Mesothelial cell of epicardium (in vitro differentiated cells): ENCODE measurements at regions not wholly inside any gene's neighbourhood (a gene's known extent, or its start where the extent isn't known, plus 50 kb on each side); places are given as distances from the start of the nearest gene placed in this dataset.

Experiments used
- DNase-seq, 2 experiments: peaks; one replicate each; pipeline ENCODE4 v3.0.0; 2021; ENCODE audit warnings: low spot score in 2 of 2; ENCODE audit not compliant: unreplicated experiment in 2 of 2
- H3K27ac Mint-ChIP-seq: 2 replicates; pipeline ENCODE4 v1.8.0; 2021; ENCODE audit warnings: mixed read lengths
- H3K27me3 Mint-ChIP-seq: 2 replicates; pipeline ENCODE4 v1.8.0; 2021; ENCODE audit warnings: low read depth, mixed read lengths
- H3K36me3 Mint-ChIP-seq: 2 replicates; pipeline ENCODE4 v1.8.0; 2021; ENCODE audit warnings: mixed read lengths
- H3K4me1 Mint-ChIP-seq: 2 replicates; pipeline ENCODE4 v1.8.0; 2021; ENCODE audit warnings: mixed read lengths
- H3K4me3 Mint-ChIP-seq: 2 replicates; pipeline ENCODE4 v1.8.0; 2021; ENCODE audit warnings: mild to moderate bottlenecking, moderate library complexity, mixed read lengths
- H3K9me3 Mint-ChIP-seq: 2 replicates; pipeline ENCODE4 v1.8.0; 2021; ENCODE audit warnings: mixed read lengths
- TF ChIP-seq, protein P1 (sequence below): fragments of 200-600 bp; sonication (generic); IDR thresholded peaks from one replicate; pipeline ENCODE4 v1.5.0; 2021; ENCODE audit warnings: antibody characterized with exemption; ENCODE audit not compliant: unreplicated experiment

GRCh38 chr22:48539261-48539660 is 1288.4 kb downstream of the BRD1 start:
- no peaks in the 10 kb centered on the region for H3K4me1 Mint-ChIP-seq
- H3K27me3 Mint-ChIP-seq = peaks cover 4% of the 10 kb centered on the region
- no peaks in the 10 kb centered on the region for H3K9me3 Mint-ChIP-seq
- H3K27ac Mint-ChIP-seq = no peak overlapping the region
- DNase-seq = no peak
- no peak overlapping the region for H3K4me3 Mint-ChIP-seq
- H3K36me3 Mint-ChIP-seq = no peaks in the 10 kb centered on the region
- TF ChIP-seq, protein P1, sequence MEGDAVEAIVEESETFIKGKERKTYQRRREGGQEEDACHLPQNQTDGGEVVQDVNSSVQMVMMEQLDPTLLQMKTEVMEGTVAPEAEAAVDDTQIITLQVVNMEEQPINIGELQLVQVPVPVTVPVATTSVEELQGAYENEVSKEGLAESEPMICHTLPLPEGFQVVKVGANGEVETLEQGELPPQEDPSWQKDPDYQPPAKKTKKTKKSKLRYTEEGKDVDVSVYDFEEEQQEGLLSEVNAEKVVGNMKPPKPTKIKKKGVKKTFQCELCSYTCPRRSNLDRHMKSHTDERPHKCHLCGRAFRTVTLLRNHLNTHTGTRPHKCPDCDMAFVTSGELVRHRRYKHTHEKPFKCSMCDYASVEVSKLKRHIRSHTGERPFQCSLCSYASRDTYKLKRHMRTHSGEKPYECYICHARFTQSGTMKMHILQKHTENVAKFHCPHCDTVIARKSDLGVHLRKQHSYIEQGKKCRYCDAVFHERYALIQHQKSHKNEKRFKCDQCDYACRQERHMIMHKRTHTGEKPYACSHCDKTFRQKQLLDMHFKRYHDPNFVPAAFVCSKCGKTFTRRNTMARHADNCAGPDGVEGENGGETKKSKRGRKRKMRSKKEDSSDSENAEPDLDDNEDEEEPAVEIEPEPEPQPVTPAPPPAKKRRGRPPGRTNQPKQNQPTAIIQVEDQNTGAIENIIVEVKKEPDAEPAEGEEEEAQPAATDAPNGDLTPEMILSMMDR = no peak

DNA sequence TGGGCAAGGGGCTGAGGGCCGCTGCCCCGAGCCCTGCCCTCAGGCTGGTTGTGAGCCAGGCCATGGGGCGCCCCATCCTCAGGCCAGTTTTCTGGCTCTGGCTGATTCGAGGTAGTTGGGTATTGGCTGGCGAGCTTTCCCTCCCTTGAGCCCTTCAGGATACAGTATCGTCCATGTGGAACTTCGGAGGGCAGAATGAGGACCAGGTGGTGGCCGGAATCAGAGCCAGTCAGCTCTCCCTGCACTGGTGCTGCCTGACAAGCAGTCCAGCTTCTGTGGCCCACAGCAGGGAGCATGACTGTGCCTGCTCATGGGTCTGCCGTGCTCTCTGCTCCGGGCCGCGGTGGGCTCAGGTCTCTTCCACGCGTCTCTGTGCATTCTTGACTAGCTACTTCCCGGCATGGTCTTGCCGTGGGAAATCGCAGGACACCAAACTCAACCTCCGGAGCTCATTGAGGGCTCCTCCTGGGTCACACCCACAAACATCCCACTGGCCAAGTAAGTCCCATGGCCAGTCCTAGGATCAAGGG is 1289.3 kb downstream of the BRD1 start:
- no peaks in the 10 kb centered on the region for H3K4me1 Mint-ChIP-seq
- no peak overlapping the region for H3K27ac Mint-ChIP-seq
- no peak overlapping the region for H3K4me3 Mint-ChIP-seq
- TF ChIP-seq, protein P1 = no peak
- DNase-seq = no peak
- H3K9me3 Mint-ChIP-seq = no peaks in the 10 kb centered on the region
- no peaks in the 10 kb centered on the region for H3K36me3 Mint-ChIP-seq
- H3K27me3 Mint-ChIP-seq = peaks cover 4% of the 10 kb centered on the region

- no peak for DNase-seq
- Mint-ChIP-seq H3K4me1 (no peaks in the 10 kb centered on the region), H3K4me3 (no peak overlapping the region), H3K36me3 (no peaks in the 10 kb centered on the region), H3K27ac (no peak overlapping the region), H3K27me3 (peaks cover 4% of the 10 kb centered on the region), H3K9me3 (no peaks in the 10 kb centered on the region)
- TF ChIP-seq, protein P1 = no peak
Observed at GRCh38 chr22:48537343-48537680, 1290.4 kb downstream of the BRD1 start.

- Mint-ChIP-seq H3K27ac (no peak overlapping the region), H3K4me1 (no peaks in the 10 kb centered on the region), H3K27me3 (peaks cover 4% of the 10 kb centered on the region), H3K9me3 (no peaks in the 10 kb centered on the region), H3K4me3 (no peak overlapping the region), H3K36me3 (no peaks in the 10 kb centered on the region)
- TF ChIP-seq, protein P1 = no peak
- no peak for DNase-seq
Observed at GRCh38 chr22:48536541-48537342, 1290.9 kb downstream of the BRD1 start.

DNA sequence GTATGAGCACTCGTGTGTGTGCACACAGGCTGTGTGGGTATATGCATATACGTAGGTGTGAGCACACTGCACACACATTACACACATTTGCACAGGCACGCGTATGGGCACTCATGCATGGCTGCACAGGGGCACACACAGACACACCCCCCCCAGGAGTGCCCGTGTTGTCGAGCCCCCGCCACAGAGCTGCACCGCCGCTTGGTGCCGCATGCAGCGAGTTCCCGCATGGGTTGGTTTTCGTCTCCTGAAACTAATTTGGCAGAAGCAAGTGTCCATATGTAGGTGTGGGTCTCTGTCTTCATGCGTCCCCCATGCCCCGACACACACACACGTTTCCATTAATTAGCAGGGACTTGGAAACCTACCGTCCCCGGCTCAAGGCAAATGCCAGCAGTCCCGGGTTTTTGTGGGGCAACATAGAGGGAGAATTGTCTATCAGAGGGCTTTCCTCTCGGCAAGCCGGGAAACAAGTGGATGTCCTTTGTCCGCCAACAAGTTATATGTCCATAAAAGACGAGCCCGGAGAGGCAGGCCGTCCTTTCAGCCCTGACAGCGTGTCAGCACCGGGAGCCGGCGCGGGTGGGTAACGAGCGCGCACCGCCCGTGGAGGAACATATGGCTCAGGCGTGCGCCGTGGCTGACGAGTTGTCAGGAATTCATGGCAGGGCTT is 1291.7 kb downstream of the BRD1 start:
- Mint-ChIP-seq H3K9me3 (no peaks in the 10 kb centered on the region), H3K27me3 (peaks cover 4% of the 10 kb centered on the region), H3K4me3 (no peak overlapping the region), H3K4me1 (no peaks in the 10 kb centered on the region), H3K36me3 (no peaks in the 10 kb centered on the region), H3K27ac (no peak overlapping the region)
- DNase-seq = no peak
- TF ChIP-seq, protein P1 = no peak
